ENCODE measurements at regions not wholly inside any gene's neighbourhood (a gene's known extent, or its start where the extent isn't known, plus 50 kb on each side); places are given as distances from the start of the nearest gene placed in this dataset.

DNA sequence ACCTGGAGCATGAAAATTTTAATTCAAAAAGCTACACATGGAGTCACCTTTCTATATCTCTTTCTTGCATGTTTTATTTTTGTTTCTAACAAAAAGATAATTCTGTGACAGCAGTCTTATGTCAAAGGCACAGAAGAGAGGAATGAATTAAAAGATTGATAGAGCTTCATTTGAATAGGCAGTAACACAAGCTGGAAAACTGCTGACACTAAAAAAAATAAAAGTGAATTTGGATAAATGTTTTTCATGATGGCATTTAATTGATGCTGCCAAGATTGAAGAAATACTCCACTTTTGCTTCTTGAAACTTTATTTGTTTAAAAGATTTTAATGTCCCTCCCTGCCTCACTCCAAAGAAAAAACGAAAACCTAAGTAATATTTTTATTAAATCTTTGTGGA is 887.4 kb downstream of the PLA2G4A start:
- TF ChIP-seq CTCF (IDR thresholded peaks at IDR 0.05) (no peak), POLR2A (IDR thresholded peaks at IDR 0.05) (no peak)
